ENCODE measurements at regions not wholly inside any gene's neighbourhood (a gene's known extent, or its start where the extent isn't known, plus 50 kb on each side); places are given as distances from the start of the nearest gene placed in this dataset.
"Not testable (repeated sequence)": the region's sequence is repeated elsewhere in the genome, so short reads cannot be mapped to it uniquely, and the experiment has no call there.

GRCh38 chr1:222240536-222241181, 307.2 kb downstream of the HHIPL2 start:
- no peak for DNase-seq (ENCODE audit: low read depth)

- no peak for DNase-seq (ENCODE audit: low read depth)
Measured at GRCh38 chr1:222239130-222239529, 308.8 kb downstream of the HHIPL2 start.

- no peak for DNase-seq (ENCODE audit: low read depth)
Measured at GRCh38 chr1:222234351-222234750, 313.6 kb downstream of the HHIPL2 start.

- DNase-seq (ENCODE audit: low read depth), result no peak
Measured at GRCh38 chr1:222233444-222234158, 314.3 kb downstream of the HHIPL2 start.

GRCh38 chr1:222232842-222233241, 315.1 kb downstream of the HHIPL2 start:
- no peak for DNase-seq (ENCODE audit: low read depth)

GRCh38 chr1:222229672-222230312, 318.1 kb downstream of the HHIPL2 start:
- DNase-seq (ENCODE audit: low read depth), result no peak

GRCh38 chr1:222225316-222225691, 322.6 kb downstream of the HHIPL2 start:
- DNase-seq (ENCODE audit: low read depth), result no peak

- no peak for DNase-seq (ENCODE audit: low read depth)
Measured at GRCh38 chr1:222224636-222225315, 323.1 kb downstream of the HHIPL2 start.

GRCh38 chr1:222224156-222224555, 323.7 kb downstream of the HHIPL2 start:
- no peak for DNase-seq (ENCODE audit: low read depth)

GRCh38 chr1:222223010-222223409, 324.9 kb downstream of the HHIPL2 start:
- no peak for DNase-seq (ENCODE audit: low read depth)

GRCh38 chr1:222216255-222216754, 331.6 kb downstream of the HHIPL2 start:
- no peak for DNase-seq (ENCODE audit: low read depth)

- DNase-seq (ENCODE audit: low read depth), result no peak
Measured at GRCh38 chr1:222210776-222211175, 337.1 kb downstream of the HHIPL2 start.

- DNase-seq (ENCODE audit: low read depth), result no peak
Measured at GRCh38 chr1:222204475-222204874, 343.4 kb downstream of the HHIPL2 start.

GRCh38 chr1:222202831-222203230, 345.1 kb downstream of the HHIPL2 start:
- no peak for DNase-seq (ENCODE audit: low read depth)

- no peak for DNase-seq (ENCODE audit: low read depth)
Measured at GRCh38 chr1:222196736-222197135, 351.2 kb downstream of the HHIPL2 start.

- no peak for DNase-seq (ENCODE audit: low read depth)
Measured at GRCh38 chr1:222196288-222196687, 351.6 kb downstream of the HHIPL2 start.

GRCh38 chr1:222195857-222196256, 352.0 kb downstream of the HHIPL2 start:
- DNase-seq (ENCODE audit: low read depth), result no peak

- no peak for DNase-seq (ENCODE audit: low read depth)
Measured at GRCh38 chr1:222189218-222189617, 358.7 kb downstream of the HHIPL2 start.

- no peak for DNase-seq (ENCODE audit: low read depth)
Measured at GRCh38 chr1:222187566-222188332, 360.2 kb downstream of the HHIPL2 start.

- no peak for DNase-seq (ENCODE audit: low read depth)
Measured at GRCh38 chr1:222182641-222183040, 365.3 kb downstream of the HHIPL2 start.

GRCh38 chr1:222181191-222181590, 366.7 kb downstream of the HHIPL2 start:
- no peak for DNase-seq (ENCODE audit: low read depth)

- DNase-seq (ENCODE audit: low read depth), result not testable (repeated sequence)
Measured at GRCh38 chr1:222177496-222177895, 370.4 kb downstream of the HHIPL2 start.

Data from activated T-helper 9 cell treated with anti-CD3 and anti-CD28 coated beads, Interleukin-2, amount 50 U/mL, for 16 hours (primary cell).